Heart left ventricle (tissue), 16 donors: ENCODE measurements at regions not wholly inside any gene's neighbourhood (a gene's known extent, or its start where the extent isn't known, plus 50 kb on each side); places are given as distances from the start of the nearest gene placed in this dataset.
"Not testable (repeated sequence)": the region's sequence is repeated elsewhere in the genome, so short reads cannot be mapped to it uniquely, and the experiment has no call there.

Experiments
- ATAC-seq, 4 donors: fragments of 200-7000 bp; cut with Tn5 transposase; one replicate each; pipeline ENCODE4 v1.9.1; 2020 to 2022; ENCODE audit warnings: moderate library complexity in 4 of 4, mild to moderate bottlenecking in 3 of 4, moderate number of reproducible peaks in 1 of 4
- DNase-seq, 5 donors: peaks; one replicate each; pipeline ENCODE4 v3.0.0-alpha.2; 2020
- H3K27ac ChIP-seq, 12 donors: fragments of 200-600 bp; sonication (generic) in 4 of 12; one replicate each; pipeline versions ENCODE4 v1.5.0 to v1.8.0; 2016 to 2022; ENCODE audit warnings: mild to moderate bottlenecking in 2 of 12
- H3K27me3 ChIP-seq, 9 donors: fragments of 200-600 bp; sonication (generic) in 2 of 9; one replicate each; pipeline versions ENCODE4 v1.5.1 to v1.8.0; 2016 to 2022; ENCODE audit warnings: mild to moderate bottlenecking in 3 of 9
- H3K36me3 ChIP-seq, 9 donors: fragments of 200-600 bp; sonication (generic) in 2 of 9; one replicate each; pipeline versions ENCODE4 v1.5.0 to v1.8.0; 2018 to 2022; ENCODE audit warnings: mild to moderate bottlenecking in 2 of 9
- H3K4me1 ChIP-seq, 12 donors: fragments of 200-600 bp; sonication (generic) in 4 of 12; one replicate each; pipeline versions ENCODE4 v1.5.0 to v1.8.0; 2016 to 2022; ENCODE audit warnings: mild to moderate bottlenecking in 3 of 12
- H3K4me3 ChIP-seq, 12 donors: fragments of 200-600 bp; sonication (generic) in 4 of 12; one replicate each; pipeline versions ENCODE4 v1.5.0 to v1.8.0; 2017 to 2022; ENCODE audit warnings: mild to moderate bottlenecking in 9 of 12, moderate library complexity in 4 of 12
- H3K9me3 ChIP-seq, 12 donors: fragments of 200-600 bp; sonication (generic) in 4 of 12; one replicate each; pipeline versions ENCODE4 v1.5.0 to v1.8.0; 2016 to 2022; ENCODE audit warnings: mild to moderate bottlenecking in 1 of 12
- CTCF ChIP-seq, 12 donors: fragments of 200-600 bp; sonication (generic) in 4 of 12; IDR thresholded peaks; one replicate each; pipeline versions ENCODE4 v1.5.0 to v1.8.0; 2018 to 2022; ENCODE audit warnings: antibody characterized with exemption in 12 of 12, mild to moderate bottlenecking in 5 of 12
- POLR2A ChIP-seq, 2 donors: fragments of 450-650 bp; IDR thresholded peaks; one replicate each; pipeline ENCODE4 v1.6.1; 2017; ENCODE audit warnings: antibody characterized with exemption in 2 of 2, mild to moderate bottlenecking in 2 of 2, moderate library complexity in 2 of 2
- WGBS, 4 donors: extraction: QIAGEN DNeasy Blood & Tissue Kit in 2 of 4; methylation state at CpG; one replicate each; pipeline versions ENCODE4 v1.1.5 to v1.1.7; 2013 to 2018; 5-methylcytosine and 5-hydroxymethylcytosine counted together
- intact Hi-C, 10 donors: fragments of 100-400 bp; cut with DNase I; formaldehyde crosslinking; loops; one replicate each; pipeline versions ENCODE4 v1.11.1 to v1.14.2; 2022
- donor health status: ischemic (EF 13 %, LVEDD 7.1; RV severe dilation, severe dysfunction).
- donor health status: healthy with polysubstance abuse.
- donor health status: DM: no; HTN: yes; CAD: no.
- donor health status: DM: no; HTN: no; CAD: no.
- donor health status: ischemic (EF 25% LVEDD 6.9; RV normal size, moderate dysfunction).
- donor health status: ischemic (EF 25% LVEDD 5.7; RV mildly dilated, moderate dysfunction).
- donor health status: healthy.
- donor health status: DM: yes; HTN: yes; CAD: no.
- donor health status: ischemic (EF 35%, LVEDD 5.7; RV mildly dilated, moderate dysfunction).
- donor health status: nonischemic (EF 11% LVEDD 7.7; RV severe dilation, severe dysfunction).
- donor health status: DM: yes; HTN: yes; CAD: no.
- donor health status: PGD.
- donor health status: ischemic (EF 29% LVEDD 5.4; RV normal size, mild dysfunction).
- donor health status: nonischemic (EF 23%, LVEDD 6.1; RV moderate dilation, normal function).

GRCh38 chr6:167669870-167670802, 156.6 kb upstream of the AFDN start:
- TF ChIP-seq POLR2A (IDR thresholded peaks at IDR 0.05) (no peak), CTCF (IDR thresholded peaks at IDR 0.05) (no peak)
- H3K36me3 ChIP-seq, result no peaks in the 10 kb centered on the region
- no peaks in the 10 kb centered on the region for H3K9me3 ChIP-seq
- H3K4me3 ChIP-seq, result no peak overlapping the region
- intact Hi-C loops, result loop anchor here in 1 of 10 donors (5.0 kb wide), 1 partner anchor 157 kb away; the partner anchor contains the start of gene AFDN
- ATAC-seq, result peak in 3 of 4 donors; percentile 63 to 66 (median 64)
- no peak overlapping the region for H3K27ac ChIP-seq
- peak in 1 of 5 donors; percentile 42 for DNase-seq
- H3K4me1 ChIP-seq, result peaks cover 0 to 27% (median 9%) of the 10 kb centered on the region in 12 donors
- no peaks in the 10 kb centered on the region for H3K27me3 ChIP-seq
- 67 to 77% (median 73%) methylated on average over 20 to 26 of the region's 26 CpGs for WGBS, 4 donors

GRCh38 chr6:167670938-167671338, 155.8 kb upstream of the AFDN start:
- DNase-seq, result peak in 1 of 5 donors; percentile 4
- Histone ChIP-seq H3K27me3 (no peaks in the 10 kb centered on the region), H3K36me3 (no peaks in the 10 kb centered on the region), H3K27ac (no peak overlapping the region), H3K9me3 (no peaks in the 10 kb centered on the region), H3K4me3 (no peak overlapping the region), H3K4me1 (peaks cover 0 to 34% (median 16%) of the 10 kb centered on the region in 12 donors)
- WGBS, 4 donors, result 95 to 99% (median 96%) methylated on average over 7 of the region's 7 CpGs
- intact Hi-C loops, result loop anchor here in 1 of 10 donors (5.0 kb wide), 1 partner anchor 156 kb away; the partner anchor contains the start of gene AFDN
- TF ChIP-seq CTCF (IDR thresholded peaks at IDR 0.05) (no peak), POLR2A (IDR thresholded peaks at IDR 0.05) (no peak)
- ATAC-seq, result no peak

GRCh38 chr6:167671379-167671976, 155.2 kb upstream of the AFDN start:
- not testable (repeated sequence) for ATAC-seq, H3K36me3 ChIP-seq, H3K9me3 ChIP-seq, H3K4me3 ChIP-seq, H3K27ac ChIP-seq, H3K27me3 ChIP-seq
- intact Hi-C loops, result loop anchor here in 1 of 10 donors (5.0 kb wide), 1 partner anchor 156 kb away; the partner anchor contains the start of gene AFDN
- peaks cover 0 to 40% (median 21%) of the 10 kb centered on the region in 12 donors for H3K4me1 ChIP-seq
- DNase-seq, result peak in 1 of 5 donors; percentile 9
- 69 to 96% (median 96%) methylated on average over 3 of the region's 3 CpGs for WGBS, 4 donors

GRCh38 chr6:167671977-167672687, 154.6 kb upstream of the AFDN start:
- no peaks in the 10 kb centered on the region for H3K36me3 ChIP-seq
- no peak for ATAC-seq

More at GRCh38 chr6:167671977-167672687, 154.6 kb upstream of the AFDN start:
- no peaks in the 10 kb centered on the region for H3K9me3 ChIP-seq
- H3K27me3 ChIP-seq, result peaks cover 0 to 4% (median 0%) of the 10 kb centered on the region in 9 donors
- H3K27ac ChIP-seq, result no peak overlapping the region
- DNase-seq, result peak in 1 of 5 donors; percentile 17
- no peak overlapping the region for H3K4me3 ChIP-seq
- intact Hi-C loops, result loop anchor here in 1 of 10 donors (5.0 kb wide), 1 partner anchor 155 kb away; the partner anchor contains the start of gene AFDN
- H3K4me1 ChIP-seq, result peaks cover 0 to 46% (median 28%) of the 10 kb centered on the region in 12 donors
- WGBS, 4 donors, result 92 to 95% (median 94%) methylated on average over 33 of the region's 33 CpGs
- TF ChIP-seq POLR2A (IDR thresholded peaks at IDR 0.05), result no peak
- no peak for TF ChIP-seq CTCF (IDR thresholded peaks at IDR 0.05)
